ENCODE measurements at regions not wholly inside any gene's neighbourhood (a gene's known extent, or its start where the extent isn't known, plus 50 kb on each side); places are given as distances from the start of the nearest gene placed in this dataset.

- Mint-ChIP-seq H3K27ac (ENCODE audit: unreplicated experiment) (no peak overlapping the region), H3K4me1 (ENCODE audit: unreplicated experiment) (peaks cover 3% of the 10 kb centered on the region), H3K9me3 (ENCODE audit: unreplicated experiment) (no peaks in the 10 kb centered on the region), H3K36me3 (ENCODE audit: low read depth, unreplicated experiment) (no peaks in the 10 kb centered on the region), H3K27me3 (ENCODE audit: unreplicated experiment) (no peaks in the 10 kb centered on the region), H3K4me3 (ENCODE audit: unreplicated experiment) (no peak overlapping the region)
- no peak for DNase-seq (ENCODE audit: low spot score)
- TF ChIP-seq CTCF (IDR thresholded peaks at IDR 0.05; ENCODE audit: unreplicated experiment), result no peak
These were observed 81.1 kb downstream of the CD200R1L start for GRCh38 chr3:112765531-112765930.

GRCh38 chr3:112763258-112763657 is 83.4 kb downstream of the CD200R1L start:
- H3K36me3 Mint-ChIP-seq (ENCODE audit: low read depth, unreplicated experiment), result no peaks in the 10 kb centered on the region
- no peak overlapping the region for H3K4me3 Mint-ChIP-seq (ENCODE audit: unreplicated experiment)
- DNase-seq (ENCODE audit: low spot score), result no peak
- peaks cover 3% of the 10 kb centered on the region for H3K4me1 Mint-ChIP-seq (ENCODE audit: unreplicated experiment)
- H3K27ac Mint-ChIP-seq (ENCODE audit: unreplicated experiment), result no peak overlapping the region
- H3K9me3 Mint-ChIP-seq (ENCODE audit: unreplicated experiment), result no peaks in the 10 kb centered on the region
- TF ChIP-seq CTCF (IDR thresholded peaks at IDR 0.05; ENCODE audit: unreplicated experiment), result no peak
- H3K27me3 Mint-ChIP-seq (ENCODE audit: unreplicated experiment), result no peaks in the 10 kb centered on the region

GRCh38 chr3:112761062-112761638 is 85.5 kb downstream of the CD200R1L start:
- H3K4me3 Mint-ChIP-seq (ENCODE audit: unreplicated experiment), result no peak overlapping the region
- DNase-seq (ENCODE audit: low spot score), result no peak
- peaks cover 3% of the 10 kb centered on the region for H3K4me1 Mint-ChIP-seq (ENCODE audit: unreplicated experiment)
- H3K36me3 Mint-ChIP-seq (ENCODE audit: low read depth, unreplicated experiment), result no peaks in the 10 kb centered on the region
- H3K9me3 Mint-ChIP-seq (ENCODE audit: unreplicated experiment), result no peaks in the 10 kb centered on the region
- H3K27ac Mint-ChIP-seq (ENCODE audit: unreplicated experiment), result no peak overlapping the region
- TF ChIP-seq CTCF (IDR thresholded peaks at IDR 0.05; ENCODE audit: unreplicated experiment), result no peak
- no peaks in the 10 kb centered on the region for H3K27me3 Mint-ChIP-seq (ENCODE audit: unreplicated experiment)

- no peak for DNase-seq (ENCODE audit: low spot score)
- no peaks in the 10 kb centered on the region for H3K36me3 Mint-ChIP-seq (ENCODE audit: low read depth, unreplicated experiment)
- H3K27me3 Mint-ChIP-seq (ENCODE audit: unreplicated experiment), result no peaks in the 10 kb centered on the region
- H3K4me1 Mint-ChIP-seq (ENCODE audit: unreplicated experiment), result peaks cover 3% of the 10 kb centered on the region
- H3K9me3 Mint-ChIP-seq (ENCODE audit: unreplicated experiment), result no peaks in the 10 kb centered on the region
- no peak overlapping the region for H3K4me3 Mint-ChIP-seq (ENCODE audit: unreplicated experiment)
- no peak overlapping the region for H3K27ac Mint-ChIP-seq (ENCODE audit: unreplicated experiment)
- no peak for TF ChIP-seq CTCF (IDR thresholded peaks at IDR 0.05; ENCODE audit: unreplicated experiment)
These were observed 87.0 kb downstream of the CD200R1L start for GRCh38 chr3:112759681-112760080.

- Mint-ChIP-seq H3K27ac (ENCODE audit: unreplicated experiment) (no peak overlapping the region), H3K4me3 (ENCODE audit: unreplicated experiment) (no peak overlapping the region), H3K9me3 (ENCODE audit: unreplicated experiment) (no peaks in the 10 kb centered on the region), H3K36me3 (ENCODE audit: low read depth, unreplicated experiment) (no peaks in the 10 kb centered on the region), H3K4me1 (ENCODE audit: unreplicated experiment) (peaks cover 3% of the 10 kb centered on the region), H3K27me3 (ENCODE audit: unreplicated experiment) (no peaks in the 10 kb centered on the region)
- no peak for TF ChIP-seq CTCF (IDR thresholded peaks at IDR 0.05; ENCODE audit: unreplicated experiment)
- no peak for DNase-seq (ENCODE audit: low spot score)
These were observed 87.5 kb downstream of the CD200R1L start for GRCh38 chr3:112759210-112759609.
